RWPE1 (cell line): ENCODE measurements at regions not wholly inside any gene's neighbourhood (a gene's known extent, or its start where the extent isn't known, plus 50 kb on each side); places are given as distances from the start of the nearest gene placed in this dataset.
"Not testable (repeated sequence)": the region's sequence is repeated elsewhere in the genome, so short reads cannot be mapped to it uniquely, and the experiment has no call there.

Experiments used
- CTCF ChIA-PET: fragments of 350-600 bp; sonication (Branson Sonifier 250); formaldehyde crosslinking; extraction: SDS; loops from one replicate; lab custom pipeline; 2021; lab: Yijun Ruan, JAX
- POLR2A ChIA-PET: fragments of 400-600 bp; formaldehyde crosslinking; extraction: SDS; loops from one replicate; lab custom pipeline; 2020; ENCODE audit warnings: antibody characterized with exemption; ENCODE audit not compliant: low non-redundant PET; lab: Yijun Ruan, JAX
- DNase-seq: peaks from one replicate; pipeline ENCODE4 v3.0.0; 2012; ENCODE audit warnings: low spot score
- H3K27ac ChIP-seq: fragments of 450-650 bp; 2 replicates; pipeline ENCODE4 v1.5.1; 2017
- TF ChIP-seq, protein P1 (sequence below): fragments of 450-650 bp; conservative IDR thresholded peaks from 2 replicates; pipeline ENCODE4 v1.5.1; 2017; ENCODE audit warnings: low read depth, mild to moderate bottlenecking

DNA sequence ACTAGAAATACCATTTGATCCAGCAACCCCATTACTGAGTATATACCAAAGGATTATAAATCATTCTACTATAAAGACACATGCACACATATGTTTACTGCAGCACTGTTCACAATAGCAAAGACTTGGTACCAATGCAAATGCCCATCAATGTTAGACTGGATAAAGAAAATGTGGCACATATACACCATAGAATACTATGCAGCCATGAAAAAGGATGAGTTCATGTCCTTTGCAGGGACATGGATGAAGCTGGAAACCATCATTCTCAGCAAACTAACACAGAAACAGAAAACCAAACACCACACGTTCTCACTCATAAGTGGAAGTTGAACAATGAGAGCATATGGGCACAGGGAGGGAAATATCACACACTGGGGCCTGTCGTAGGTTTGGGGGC, 106.0 kb downstream of the SPATA18 start:
- H3K27ac ChIP-seq, POLR2A ChIA-PET, DNase-seq, CTCF ChIA-PET: not testable (repeated sequence)

DNA sequence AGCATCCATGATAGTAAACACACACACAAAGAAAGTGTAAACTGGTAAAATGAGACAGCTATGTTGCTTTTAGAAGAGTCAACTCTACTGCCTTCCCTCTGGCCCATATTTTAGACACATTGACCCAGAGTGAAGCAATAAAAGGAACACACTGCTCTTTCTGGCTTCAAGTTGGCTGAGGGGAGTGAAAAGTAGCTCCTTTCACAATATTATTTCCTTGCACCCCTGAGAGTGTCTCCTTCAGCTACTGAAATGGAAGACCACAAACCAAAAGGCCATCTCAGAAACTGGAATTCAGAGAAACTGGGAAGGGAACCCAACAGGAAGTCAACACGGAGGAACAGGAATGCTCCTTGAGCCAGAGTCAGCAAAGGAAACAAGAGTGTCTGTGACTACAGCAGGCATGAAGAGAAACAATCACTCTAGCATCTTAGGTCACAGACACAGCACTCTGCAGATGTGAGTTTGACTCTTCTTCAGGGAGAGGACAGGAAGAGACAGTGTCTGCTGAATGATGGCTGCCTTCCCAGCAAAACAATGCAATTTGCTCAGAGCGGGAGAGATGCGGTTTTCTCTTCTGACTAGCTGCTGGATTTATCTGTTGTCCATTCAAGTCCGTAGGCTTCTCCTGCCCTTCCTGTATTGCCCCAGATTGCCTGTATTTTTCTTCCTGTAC, 106.7 kb downstream of the SPATA18 start:
- ChIA-PET POLR2A (no interaction called here), CTCF (interaction anchor here (0.5 to 0.6 kb wide), 2 partner anchors 19 to 199 kb away, joined by 3 read pairs; no protein-coding TSS in a partner anchor)
- TF ChIP-seq, protein P1, sequence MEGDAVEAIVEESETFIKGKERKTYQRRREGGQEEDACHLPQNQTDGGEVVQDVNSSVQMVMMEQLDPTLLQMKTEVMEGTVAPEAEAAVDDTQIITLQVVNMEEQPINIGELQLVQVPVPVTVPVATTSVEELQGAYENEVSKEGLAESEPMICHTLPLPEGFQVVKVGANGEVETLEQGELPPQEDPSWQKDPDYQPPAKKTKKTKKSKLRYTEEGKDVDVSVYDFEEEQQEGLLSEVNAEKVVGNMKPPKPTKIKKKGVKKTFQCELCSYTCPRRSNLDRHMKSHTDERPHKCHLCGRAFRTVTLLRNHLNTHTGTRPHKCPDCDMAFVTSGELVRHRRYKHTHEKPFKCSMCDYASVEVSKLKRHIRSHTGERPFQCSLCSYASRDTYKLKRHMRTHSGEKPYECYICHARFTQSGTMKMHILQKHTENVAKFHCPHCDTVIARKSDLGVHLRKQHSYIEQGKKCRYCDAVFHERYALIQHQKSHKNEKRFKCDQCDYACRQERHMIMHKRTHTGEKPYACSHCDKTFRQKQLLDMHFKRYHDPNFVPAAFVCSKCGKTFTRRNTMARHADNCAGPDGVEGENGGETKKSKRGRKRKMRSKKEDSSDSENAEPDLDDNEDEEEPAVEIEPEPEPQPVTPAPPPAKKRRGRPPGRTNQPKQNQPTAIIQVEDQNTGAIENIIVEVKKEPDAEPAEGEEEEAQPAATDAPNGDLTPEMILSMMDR, result no peak

DNA sequence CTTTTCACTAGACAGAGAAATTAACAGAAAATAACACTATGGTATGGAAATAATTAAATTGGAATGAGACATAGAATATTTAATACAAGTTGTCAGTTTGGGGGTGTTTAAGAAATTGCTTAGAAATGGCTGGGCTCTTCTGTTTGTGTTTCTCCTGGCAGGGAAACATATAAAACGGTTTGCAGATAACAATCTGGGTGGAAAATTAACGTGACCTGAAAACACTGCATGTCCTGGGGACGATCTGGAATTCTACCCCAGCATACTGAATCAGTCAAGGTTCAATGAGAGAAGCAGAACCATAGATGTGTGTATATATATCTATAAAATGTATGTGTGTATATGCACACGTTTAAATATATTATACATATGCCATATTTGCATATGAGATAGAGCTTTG, 109.8 kb downstream of the SPATA18 start:
- TF ChIP-seq, protein P1, result no peak
- POLR2A ChIA-PET, result no interaction called here
- no peak overlapping the region for H3K27ac ChIP-seq
- CTCF ChIA-PET, result no interaction called here
- no peak for DNase-seq

More for the DNA sequence above, 106.7 kb downstream of the SPATA18 start:
- no peak overlapping the region for H3K27ac ChIP-seq
- no peak for DNase-seq

DNA sequence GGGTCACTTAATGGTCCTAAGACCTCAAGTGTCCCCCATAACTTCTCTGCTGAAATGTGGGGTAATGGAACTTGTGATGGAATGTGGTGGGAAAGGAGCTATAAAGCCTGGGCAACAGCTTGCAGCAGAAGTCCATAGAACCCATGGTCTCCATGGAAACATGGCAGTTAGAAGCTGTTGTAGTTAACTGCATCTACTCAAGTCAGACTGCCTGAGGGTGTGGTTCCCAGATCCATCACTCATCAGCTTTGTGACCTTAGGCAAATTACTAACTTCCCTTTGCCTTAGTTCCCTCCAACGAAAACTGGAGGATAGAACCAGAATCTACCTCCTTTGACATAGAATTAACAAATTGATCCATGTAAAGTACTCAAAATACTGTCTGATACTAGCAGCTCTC, 113.0 kb downstream of the SPATA18 start:
- TF ChIP-seq, protein P1, result no peak
- no peak overlapping the region for H3K27ac ChIP-seq
- POLR2A ChIA-PET, result no interaction called here
- CTCF ChIA-PET, result no interaction called here
- no peak for DNase-seq

DNA sequence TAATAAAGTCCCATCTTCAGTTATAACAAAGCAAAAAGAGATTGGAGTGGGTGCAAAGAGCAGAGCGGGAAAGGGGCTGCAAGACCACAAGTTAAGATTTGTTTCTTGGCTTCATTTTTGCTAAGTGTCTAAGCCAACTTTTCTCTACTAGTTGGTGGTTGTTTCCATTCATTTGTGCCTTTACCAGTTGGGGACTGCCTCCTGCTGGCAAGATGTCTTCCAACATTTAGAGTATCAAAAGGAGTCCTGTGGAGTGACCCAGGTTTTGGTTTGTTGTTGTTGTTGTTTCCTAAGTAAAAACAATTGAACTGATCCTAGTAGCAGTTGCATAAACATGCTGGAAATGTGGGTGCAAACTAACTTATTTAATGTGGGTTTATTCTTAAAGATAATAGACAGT, 121.1 kb downstream of the SPATA18 start:
- no peak overlapping the region for H3K27ac ChIP-seq
- ChIA-PET POLR2A (no interaction called here), CTCF (interaction anchor here (0.7 kb wide), 1 partner anchor 25 kb away, joined by 3 read pairs; no protein-coding TSS in a partner anchor)
- no peak for DNase-seq
- TF ChIP-seq, protein P1, result no peak

DNA sequence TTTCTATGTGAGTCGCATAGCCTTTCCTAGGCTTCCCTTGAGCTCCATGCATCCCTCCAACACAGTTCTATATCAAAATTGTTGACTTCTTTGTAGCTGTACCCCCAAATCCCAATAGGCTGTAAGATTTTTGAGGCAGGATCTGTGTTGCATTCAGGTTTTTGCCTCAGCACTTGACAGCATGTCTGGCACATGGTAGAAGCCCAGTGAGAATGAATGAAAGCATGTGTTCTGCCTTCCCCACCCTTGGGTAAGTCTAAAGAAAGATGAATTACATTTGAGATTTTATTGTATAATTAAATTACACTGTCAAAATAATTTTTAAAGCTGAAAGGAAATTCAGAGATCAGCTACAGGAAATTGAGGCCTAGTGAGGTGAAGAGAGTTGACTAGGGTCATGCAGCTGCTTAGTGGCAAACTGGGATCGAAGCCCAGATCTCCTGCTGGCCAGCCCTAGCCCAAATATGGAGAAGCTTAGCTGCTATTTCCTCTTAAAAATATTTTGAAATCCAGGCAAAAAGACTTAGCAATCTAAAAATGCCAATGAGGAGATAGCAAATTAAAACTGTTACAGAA, 122.5 kb downstream of the SPATA18 start:
- ChIA-PET POLR2A (no interaction called here), CTCF (interaction anchor here (0.6 kb wide), 1 partner anchor 535 kb away, joined by 3 read pairs; no protein-coding TSS in a partner anchor)
- TF ChIP-seq, protein P1, result no peak
- no peak for DNase-seq
- no peak overlapping the region for H3K27ac ChIP-seq

DNA sequence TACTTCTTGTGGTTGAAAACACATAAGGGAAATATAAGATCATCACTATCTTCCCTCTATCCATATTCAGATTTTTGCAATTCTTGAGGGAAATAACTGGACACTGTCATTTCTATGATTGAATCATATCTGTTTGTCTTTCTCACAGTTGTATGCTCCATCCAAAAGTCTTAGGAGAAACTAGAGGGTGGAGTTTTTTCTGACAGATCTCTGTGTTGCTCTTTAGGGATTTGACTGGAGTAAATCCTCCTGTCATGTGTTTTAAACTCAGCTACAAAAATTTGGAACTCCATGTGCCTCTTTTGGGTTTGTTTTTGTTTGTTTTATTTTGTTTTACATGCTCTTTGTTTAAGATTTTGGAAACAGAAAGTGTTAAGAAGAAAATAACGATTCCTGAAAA, 136.5 kb downstream of the SPATA18 start:
- DNase-seq, result no peak
- CTCF ChIA-PET, result no interaction called here
- POLR2A ChIA-PET, result no interaction called here
- TF ChIP-seq, protein P1, result no peak
- no peak overlapping the region for H3K27ac ChIP-seq
